Lung (tissue), 9 donors: ENCODE measurements at regions not wholly inside any gene's neighbourhood (a gene's known extent, or its start where the extent isn't known, plus 50 kb on each side); places are given as distances from the start of the nearest gene placed in this dataset.
"Not testable (repeated sequence)": the region's sequence is repeated elsewhere in the genome, so short reads cannot be mapped to it uniquely, and the experiment has no call there.

Experiments used
- ATAC-seq: fragments of 200-7000 bp; cut with Tn5 transposase; one replicate; pipeline ENCODE4 v1.9.1; 2020; ENCODE audit warnings: moderate number of reproducible peaks; ENCODE audit not compliant: insufficient read depth, low FRiP score
- DNase-seq, 3 donors: peaks; one replicate each; pipeline ENCODE4 v3.0.0-alpha.2; 2013 to 2017
- H3K27ac ChIP-seq, 2 donors: one replicate each; pipeline ENCODE4 v1.5.1; 2013; ENCODE audit warnings: mild to moderate bottlenecking in 2 of 2, moderate library complexity in 2 of 2, control low read depth in 1 of 2, inconsistent platforms in 1 of 2, low read depth in 1 of 2, low read length in 1 of 2
- H3K27me3 ChIP-seq, 3 donors: one replicate each; pipeline ENCODE4 v1.5.1; 2013; ENCODE audit warnings: low read length in 2 of 3; ENCODE audit not compliant: control insufficient read depth in 3 of 3, insufficient read depth in 3 of 3
- H3K36me3 ChIP-seq, 4 donors: one replicate each; pipeline ENCODE4 v1.5.1; 2013; ENCODE audit warnings: low read length in 4 of 4, mild to moderate bottlenecking in 1 of 4, moderate library complexity in 1 of 4; ENCODE audit not compliant: control insufficient read depth in 4 of 4, insufficient read depth in 4 of 4
- H3K4me1 ChIP-seq, 5 donors: one replicate each; pipeline ENCODE4 v1.5.1; 2013; ENCODE audit warnings: low read length in 5 of 5, mild to moderate bottlenecking in 2 of 5, moderate library complexity in 1 of 5; ENCODE audit not compliant: control insufficient read depth in 5 of 5, insufficient read depth in 5 of 5
- H3K4me3 ChIP-seq: one replicate; pipeline ENCODE4 v1.5.1; 2013; ENCODE audit warnings: mild to moderate bottlenecking, control low read depth, moderate library complexity
- H3K9ac ChIP-seq, 2 donors: one replicate each; pipeline ENCODE4 v1.5.1; 2013; ENCODE audit warnings: low read length in 2 of 2, control low read depth in 1 of 2; ENCODE audit not compliant: insufficient read depth in 1 of 2
- H3K9me3 ChIP-seq, 4 donors: one replicate each; pipeline ENCODE4 v1.5.1; 2013; ENCODE audit warnings: low read length in 3 of 4, mild to moderate bottlenecking in 1 of 4, moderate library complexity in 1 of 4; ENCODE audit not compliant: control insufficient read depth in 4 of 4, insufficient read depth in 3 of 4
- WGBS, 2 donors: extraction: QIAGEN DNeasy Blood & Tissue Kit; methylation state at CpG; one replicate each; pipeline ENCODE4 v1.1.7; 2013; 5-methylcytosine and 5-hydroxymethylcytosine counted together
- donor health status: Bipolar disorder and iron deficiency.
- donor health status: healthy.
- donor health status: DM: yes; HTN: yes; CAD: no.

- H3K9ac ChIP-seq, H3K4me1 ChIP-seq, H3K4me3 ChIP-seq, H3K27me3 ChIP-seq, H3K27ac ChIP-seq, H3K36me3 ChIP-seq, DNase-seq, H3K9me3 ChIP-seq, ATAC-seq: not testable (repeated sequence)
- 83 to 94% methylated on average over 7 to 8 of the region's 8 CpGs for WGBS, 2 donors
These were observed 70.9 kb downstream of the NPIPA5 start for GRCh38 chr16:15307184-15307583.

GRCh38 chr16:15305889-15306288 is 72.2 kb downstream of the NPIPA5 start:
- H3K4me1 ChIP-seq, H3K36me3 ChIP-seq, ATAC-seq, H3K9me3 ChIP-seq, H3K27me3 ChIP-seq, H3K4me3 ChIP-seq, H3K27ac ChIP-seq, H3K9ac ChIP-seq: not testable (repeated sequence)
- WGBS, 2 donors, result 58 to 78% methylated on average over 2 of the region's 2 CpGs
- peak; percentile 9 to 53 (median 40) for DNase-seq

GRCh38 chr16:15303667-15304324 is 74.3 kb downstream of the NPIPA5 start:
- not testable (repeated sequence) for H3K9me3 ChIP-seq, H3K27ac ChIP-seq, H3K36me3 ChIP-seq, H3K9ac ChIP-seq, DNase-seq, H3K27me3 ChIP-seq, H3K4me3 ChIP-seq, ATAC-seq, H3K4me1 ChIP-seq
- 12 to 17% methylated on average over 7 of the region's 10 CpGs for WGBS, 2 donors

GRCh38 chr16:15297104-15297503 is 81.0 kb downstream of the NPIPA5 start:
- H3K9ac ChIP-seq, H3K4me3 ChIP-seq, DNase-seq, H3K27me3 ChIP-seq, ATAC-seq, H3K4me1 ChIP-seq, H3K36me3 ChIP-seq, H3K9me3 ChIP-seq, H3K27ac ChIP-seq: not testable (repeated sequence)
- WGBS, 2 donors, result 90% methylated on average over 1 of the region's 4 CpGs

- not testable (repeated sequence) for H3K9me3 ChIP-seq, ATAC-seq, H3K36me3 ChIP-seq, H3K4me3 ChIP-seq, H3K9ac ChIP-seq, H3K4me1 ChIP-seq, H3K27ac ChIP-seq, H3K27me3 ChIP-seq
- 70 to 89% methylated on average over 7 to 8 of the region's 8 CpGs for WGBS, 2 donors
- DNase-seq, result peak in 1 of 3 donors; percentile 10
These were observed 103.3 kb downstream of the NPIPA5 start for GRCh38 chr16:15274796-15275195.

GRCh38 chr16:15273964-15274363 is 104.1 kb downstream of the NPIPA5 start:
- WGBS, 2 donors, result 77 to 83% methylated on average over 1 of the region's 1 CpG
- H3K9ac ChIP-seq, H3K9me3 ChIP-seq, H3K27me3 ChIP-seq, DNase-seq, H3K4me3 ChIP-seq, H3K36me3 ChIP-seq, ATAC-seq, H3K4me1 ChIP-seq, H3K27ac ChIP-seq: not testable (repeated sequence)

GRCh38 chr16:15266941-15267340 is 111.2 kb downstream of the NPIPA5 start:
- DNase-seq, H3K27ac ChIP-seq, H3K9me3 ChIP-seq, H3K27me3 ChIP-seq, ATAC-seq, H3K4me3 ChIP-seq, H3K36me3 ChIP-seq, H3K4me1 ChIP-seq, H3K9ac ChIP-seq: not testable (repeated sequence)
- WGBS, 2 donors, result 83 to 93% methylated on average over 5 to 6 of the region's 6 CpGs

GRCh38 chr16:15262212-15262611 is 115.9 kb downstream of the NPIPA5 start:
- WGBS, 2 donors, result 56 to 61% methylated on average over 8 to 10 of the region's 11 CpGs
- not testable (repeated sequence) for ATAC-seq, DNase-seq

More at GRCh38 chr16:15262212-15262611, 115.9 kb downstream of the NPIPA5 start:
- H3K36me3 ChIP-seq, H3K4me1 ChIP-seq, H3K27me3 ChIP-seq, H3K9ac ChIP-seq, H3K27ac ChIP-seq, H3K9me3 ChIP-seq, H3K4me3 ChIP-seq: not testable (repeated sequence)
